Heart left ventricle (tissue), 13 donors: ENCODE measurements at regions not wholly inside any gene's neighbourhood (a gene's known extent, or its start where the extent isn't known, plus 50 kb on each side); places are given as distances from the start of the nearest gene placed in this dataset.

Source experiments
- POLR2A ChIP-seq, 2 donors: fragments of 450-650 bp; IDR thresholded peaks; one replicate each; pipeline ENCODE4 v1.6.1; 2017; ENCODE audit warnings: antibody characterized with exemption in 2 of 2, mild to moderate bottlenecking in 2 of 2, moderate library complexity in 2 of 2
- TF ChIP-seq, protein P1 (sequence below), 12 donors: fragments of 200-600 bp; sonication (generic) in 4 of 12; IDR thresholded peaks; one replicate each; pipeline versions ENCODE4 v1.5.0 to v1.8.0; 2018 to 2022; ENCODE audit warnings: antibody characterized with exemption in 12 of 12, mild to moderate bottlenecking in 5 of 12
- donor health status: ischemic (EF 13 %, LVEDD 7.1; RV severe dilation, severe dysfunction).
- donor health status: DM: no; HTN: yes; CAD: no.
- donor health status: DM: no; HTN: no; CAD: no.
- donor health status: ischemic (EF 25% LVEDD 6.9; RV normal size, moderate dysfunction).
- donor health status: ischemic (EF 25% LVEDD 5.7; RV mildly dilated, moderate dysfunction).
- donor health status: ischemic (EF 35%, LVEDD 5.7; RV mildly dilated, moderate dysfunction).
- donor health status: nonischemic (EF 11% LVEDD 7.7; RV severe dilation, severe dysfunction).
- donor health status: DM: yes; HTN: yes; CAD: no.
- donor health status: PGD.
- donor health status: ischemic (EF 29% LVEDD 5.4; RV normal size, mild dysfunction).
- donor health status: nonischemic (EF 23%, LVEDD 6.1; RV moderate dilation, normal function).

DNA sequence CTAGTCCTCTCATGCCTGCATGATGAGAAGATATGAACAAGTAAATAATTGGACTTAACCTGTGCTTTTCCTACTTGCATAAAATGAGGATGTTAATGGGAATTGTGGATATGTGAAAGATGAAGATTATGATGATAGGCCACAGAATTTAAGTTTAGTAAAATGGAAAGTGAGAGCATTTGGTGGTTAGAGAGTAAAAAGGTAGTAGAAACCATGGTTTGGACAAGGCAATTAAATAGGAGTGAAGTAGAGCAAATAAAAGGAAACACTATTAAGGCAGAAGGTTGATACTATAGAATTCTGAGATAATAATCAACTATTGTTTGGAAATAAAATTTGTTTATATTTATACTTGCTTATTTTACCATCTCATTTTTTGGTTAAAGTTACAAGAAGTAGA lies 1162.5 kb downstream of the MRPL39 start:
- TF ChIP-seq POLR2A (IDR thresholded peaks at IDR 0.05) = no peak
- TF ChIP-seq, protein P1, sequence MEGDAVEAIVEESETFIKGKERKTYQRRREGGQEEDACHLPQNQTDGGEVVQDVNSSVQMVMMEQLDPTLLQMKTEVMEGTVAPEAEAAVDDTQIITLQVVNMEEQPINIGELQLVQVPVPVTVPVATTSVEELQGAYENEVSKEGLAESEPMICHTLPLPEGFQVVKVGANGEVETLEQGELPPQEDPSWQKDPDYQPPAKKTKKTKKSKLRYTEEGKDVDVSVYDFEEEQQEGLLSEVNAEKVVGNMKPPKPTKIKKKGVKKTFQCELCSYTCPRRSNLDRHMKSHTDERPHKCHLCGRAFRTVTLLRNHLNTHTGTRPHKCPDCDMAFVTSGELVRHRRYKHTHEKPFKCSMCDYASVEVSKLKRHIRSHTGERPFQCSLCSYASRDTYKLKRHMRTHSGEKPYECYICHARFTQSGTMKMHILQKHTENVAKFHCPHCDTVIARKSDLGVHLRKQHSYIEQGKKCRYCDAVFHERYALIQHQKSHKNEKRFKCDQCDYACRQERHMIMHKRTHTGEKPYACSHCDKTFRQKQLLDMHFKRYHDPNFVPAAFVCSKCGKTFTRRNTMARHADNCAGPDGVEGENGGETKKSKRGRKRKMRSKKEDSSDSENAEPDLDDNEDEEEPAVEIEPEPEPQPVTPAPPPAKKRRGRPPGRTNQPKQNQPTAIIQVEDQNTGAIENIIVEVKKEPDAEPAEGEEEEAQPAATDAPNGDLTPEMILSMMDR (IDR thresholded peaks at IDR 0.05) = no peak
